Fibroblast of mammary gland (primary cell): ENCODE measurements at regions not wholly inside any gene's neighbourhood (a gene's known extent, or its start where the extent isn't known, plus 50 kb on each side); places are given as distances from the start of the nearest gene placed in this dataset.
"Not testable (repeated sequence)": the region's sequence is repeated elsewhere in the genome, so short reads cannot be mapped to it uniquely, and the experiment has no call there.

ENCODE experiments used
- DNase-seq: peaks from one replicate; pipeline ENCODE4 v3.0.0-alpha.2; 2010; ENCODE audit warnings: low read depth
- H3K4me3 ChIP-seq: 2 replicates; pipeline ENCODE4 v1.5.1; 2011; ENCODE audit warnings: low read depth, mild to moderate bottlenecking, low read length, moderate library complexity; ENCODE audit not compliant: control insufficient read depth
- TF ChIP-seq, protein P1 (sequence below): conservative IDR thresholded peaks from 2 replicates; pipeline ENCODE4 v1.5.1; 2011; ENCODE audit warnings: low read depth, low read length, inconsistent platforms; ENCODE audit not compliant: control insufficient read depth, insufficient read depth

DNA sequence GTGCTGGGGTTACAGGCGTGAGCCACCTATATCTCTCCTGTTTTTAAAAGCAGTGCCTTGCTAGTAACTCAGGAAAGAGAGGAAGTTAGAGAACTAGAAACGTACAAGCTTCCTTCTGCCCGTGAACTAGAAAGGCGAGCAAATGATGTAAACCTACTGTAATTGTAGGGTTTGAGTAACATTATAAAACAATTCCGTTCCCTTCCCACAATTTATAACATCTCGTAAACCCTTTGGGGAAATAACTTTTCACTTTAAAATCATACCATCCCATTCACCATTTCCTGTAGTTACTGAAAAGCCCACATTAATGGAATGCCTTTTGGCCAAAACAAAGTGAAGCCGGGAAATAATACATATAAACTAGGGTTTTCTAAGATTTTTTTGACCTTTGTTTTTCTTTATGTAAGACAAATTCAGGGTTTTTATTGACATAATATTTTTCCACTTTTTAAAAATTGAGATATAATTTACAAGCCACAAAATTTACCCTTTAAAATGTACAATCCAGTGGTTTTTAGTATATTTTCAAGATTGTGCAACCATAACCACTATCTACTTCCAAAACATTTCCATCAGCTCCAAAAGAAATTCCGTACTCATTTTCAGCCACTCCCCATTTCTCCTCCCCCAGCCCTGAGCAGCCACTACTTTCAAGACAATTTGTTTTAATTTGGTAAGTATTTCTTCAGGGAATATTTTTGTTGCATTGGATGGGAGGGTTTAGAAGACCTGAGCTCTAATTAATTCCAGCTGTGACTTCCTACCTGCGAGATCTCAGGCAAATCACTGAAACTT, 175.1 kb upstream of the PDE10A start:
- TF ChIP-seq, protein P1, sequence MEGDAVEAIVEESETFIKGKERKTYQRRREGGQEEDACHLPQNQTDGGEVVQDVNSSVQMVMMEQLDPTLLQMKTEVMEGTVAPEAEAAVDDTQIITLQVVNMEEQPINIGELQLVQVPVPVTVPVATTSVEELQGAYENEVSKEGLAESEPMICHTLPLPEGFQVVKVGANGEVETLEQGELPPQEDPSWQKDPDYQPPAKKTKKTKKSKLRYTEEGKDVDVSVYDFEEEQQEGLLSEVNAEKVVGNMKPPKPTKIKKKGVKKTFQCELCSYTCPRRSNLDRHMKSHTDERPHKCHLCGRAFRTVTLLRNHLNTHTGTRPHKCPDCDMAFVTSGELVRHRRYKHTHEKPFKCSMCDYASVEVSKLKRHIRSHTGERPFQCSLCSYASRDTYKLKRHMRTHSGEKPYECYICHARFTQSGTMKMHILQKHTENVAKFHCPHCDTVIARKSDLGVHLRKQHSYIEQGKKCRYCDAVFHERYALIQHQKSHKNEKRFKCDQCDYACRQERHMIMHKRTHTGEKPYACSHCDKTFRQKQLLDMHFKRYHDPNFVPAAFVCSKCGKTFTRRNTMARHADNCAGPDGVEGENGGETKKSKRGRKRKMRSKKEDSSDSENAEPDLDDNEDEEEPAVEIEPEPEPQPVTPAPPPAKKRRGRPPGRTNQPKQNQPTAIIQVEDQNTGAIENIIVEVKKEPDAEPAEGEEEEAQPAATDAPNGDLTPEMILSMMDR, result no peak
- H3K4me3 ChIP-seq, result no peak overlapping the region
- DNase-seq, result no peak

DNA sequence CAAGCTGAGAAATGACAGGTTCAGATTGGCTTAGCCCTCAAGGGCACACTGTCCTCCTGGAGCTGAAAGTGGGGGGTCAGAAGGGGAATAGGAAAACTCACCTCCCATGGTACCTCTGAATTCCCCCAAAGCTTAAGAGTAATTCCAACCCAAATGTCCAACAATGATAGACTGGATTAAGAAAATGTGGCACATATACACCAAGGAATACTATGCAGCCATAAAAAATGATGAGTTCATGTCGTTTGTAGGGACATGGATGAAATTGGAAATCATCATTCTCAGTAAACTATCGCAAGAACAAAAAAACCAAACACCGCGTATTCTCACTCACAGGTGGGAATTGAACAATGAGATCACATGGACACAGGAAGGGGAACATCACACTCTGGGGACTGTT, 173.6 kb upstream of the PDE10A start:
- not testable (repeated sequence) for H3K4me3 ChIP-seq, DNase-seq

DNA sequence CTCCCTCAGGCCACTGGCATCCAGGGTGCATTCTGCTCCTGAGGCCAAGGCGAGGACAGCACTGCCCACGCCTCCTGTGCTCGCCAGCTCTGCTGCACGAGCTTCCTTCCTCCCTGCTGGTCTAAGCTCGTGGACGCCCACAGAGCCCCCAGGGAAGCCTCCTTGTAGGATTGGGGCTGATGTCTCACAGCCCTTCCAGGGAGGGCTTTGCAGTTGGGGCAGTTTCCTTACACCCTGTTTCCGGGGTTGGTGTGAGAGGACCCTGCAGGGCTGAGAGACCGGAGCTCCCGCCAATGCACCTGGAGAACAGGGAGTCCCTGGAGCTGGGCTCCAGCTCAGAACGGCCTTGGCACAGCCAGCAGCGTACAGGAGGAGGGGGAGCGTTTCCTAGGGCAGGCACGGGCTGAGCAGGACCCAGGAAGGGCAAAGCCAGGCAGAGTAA, 172.4 kb upstream of the PDE10A start:
- DNase-seq, result peak; percentile 21
- TF ChIP-seq, protein P1, result no peak
- no peak overlapping the region for H3K4me3 ChIP-seq

DNA sequence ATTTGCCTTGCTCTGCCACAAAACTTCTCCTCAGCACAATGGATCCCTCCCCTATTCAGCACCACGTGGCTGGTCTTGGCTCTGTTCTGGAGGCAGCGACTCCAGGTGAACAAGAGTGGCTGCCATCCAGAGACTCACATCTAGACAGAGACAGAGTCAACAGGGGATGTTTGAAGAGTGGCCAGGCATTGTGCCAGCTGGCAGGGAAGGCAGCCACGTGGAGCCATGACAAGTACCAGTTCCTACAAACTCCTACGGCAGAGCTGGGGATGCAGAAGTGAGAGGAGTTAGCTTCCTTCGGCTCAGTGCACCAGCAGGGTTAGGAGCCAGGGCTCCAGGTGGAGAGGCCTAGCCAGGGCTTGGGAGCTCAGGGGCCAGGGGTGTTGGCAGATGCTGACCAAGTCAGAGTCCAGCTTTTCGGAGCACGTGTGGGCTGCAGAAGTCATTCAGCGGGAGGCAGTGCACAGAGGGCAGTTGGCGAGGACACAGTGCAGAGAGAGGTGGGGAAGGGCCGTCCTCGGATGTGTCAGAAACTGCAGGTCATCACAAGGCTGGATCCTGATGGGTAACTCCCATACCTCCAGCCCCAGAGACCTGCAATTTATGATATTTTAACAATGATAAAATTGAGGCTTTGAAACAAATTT, 171.7 kb upstream of the PDE10A start:
- H3K4me3 ChIP-seq, result no peak overlapping the region
- DNase-seq, result peak; percentile 26
- TF ChIP-seq, protein P1, result no peak

DNA sequence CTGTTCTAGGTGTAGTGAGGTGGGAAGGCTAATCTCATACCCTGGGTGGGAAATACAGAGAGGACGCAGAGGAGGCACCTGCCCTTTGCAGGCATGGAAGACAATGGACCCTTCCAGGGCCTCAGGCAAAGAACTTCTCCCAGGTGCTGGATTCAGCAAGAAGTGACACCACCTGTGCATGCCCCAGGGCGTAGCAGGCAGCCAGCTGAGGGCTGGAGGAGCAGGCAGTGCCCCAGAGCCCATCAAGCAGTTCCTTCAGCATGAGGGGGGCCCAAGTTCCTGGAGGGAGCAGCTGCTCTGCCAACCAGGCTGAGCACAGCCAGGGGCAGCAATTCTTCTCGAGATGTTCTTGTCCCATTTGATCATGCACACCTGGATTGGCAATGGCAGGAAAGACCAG, 170.3 kb upstream of the PDE10A start:
- no peak for DNase-seq
- TF ChIP-seq, protein P1, result no peak
- H3K4me3 ChIP-seq, result no peak overlapping the region

DNA sequence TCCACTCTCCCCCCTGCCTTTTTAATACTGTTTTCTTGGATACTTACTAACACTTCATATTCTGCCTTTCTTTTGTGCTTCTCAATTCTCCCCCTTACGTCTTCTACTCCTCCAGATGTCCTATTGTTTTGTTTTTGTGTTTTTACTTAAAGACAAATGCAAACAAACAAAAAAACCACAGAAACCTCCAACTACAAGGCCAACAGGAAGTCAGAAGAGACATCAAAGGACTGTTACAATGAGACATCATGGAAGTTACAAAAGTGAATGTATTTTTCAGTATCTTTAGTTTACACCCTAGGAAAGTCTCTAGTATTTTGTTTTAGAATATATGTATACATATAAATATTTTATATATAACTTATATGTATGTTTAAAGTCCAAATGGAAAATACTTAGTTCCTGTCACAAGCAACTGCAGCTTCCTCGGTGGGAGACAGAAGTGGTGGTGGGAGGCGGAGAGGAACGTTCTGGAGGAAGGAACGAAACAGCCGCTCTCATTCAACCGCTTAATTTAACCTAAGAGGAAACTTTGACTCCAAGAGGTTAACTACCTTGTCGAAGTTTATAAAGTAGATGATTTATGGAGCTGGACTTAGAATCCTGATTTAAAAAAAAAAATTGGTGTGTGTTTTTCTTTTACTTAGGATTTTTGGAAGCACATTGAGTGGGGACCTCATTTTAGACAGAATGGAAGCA, 168.9 kb upstream of the PDE10A start:
- DNase-seq, result no peak
- TF ChIP-seq, protein P1, result no peak
- no peak overlapping the region for H3K4me3 ChIP-seq

DNA sequence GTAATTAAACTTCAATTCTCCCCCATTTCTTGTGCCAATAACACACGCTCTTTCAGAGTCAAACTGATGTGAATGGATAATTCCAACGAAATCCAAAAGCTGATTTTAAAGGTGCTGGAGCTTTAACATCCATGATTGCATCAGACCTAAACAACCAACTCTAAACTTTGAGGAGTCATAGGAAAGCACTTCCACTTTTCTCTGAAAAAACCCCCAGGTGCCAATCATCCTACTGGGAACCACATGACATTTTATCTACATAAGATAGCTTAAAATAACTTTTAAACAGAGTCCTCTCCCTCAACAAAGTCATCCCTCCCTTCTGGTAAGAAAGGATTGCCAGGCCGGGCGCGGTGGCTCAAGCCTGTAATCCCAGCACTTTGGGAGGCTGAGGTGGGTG, 167.7 kb upstream of the PDE10A start:
- DNase-seq, result no peak
- no peak overlapping the region for H3K4me3 ChIP-seq
- TF ChIP-seq, protein P1, result no peak
